PC-9 (cell line): ENCODE measurements at regions not wholly inside any gene's neighbourhood (a gene's known extent, or its start where the extent isn't known, plus 50 kb on each side); places are given as distances from the start of the nearest gene placed in this dataset.

ENCODE experiments used
- BruUV-seq: library from RNA; stranded (reverse); fragments of 400-500 nt; replicated peaks from 2 replicates; lab custom pipeline; 2021; lab: Mats Ljungman, UMichigan
- CTCF ChIA-PET: fragments of 300-600 bp; sonication (Branson Sonifier 250); formaldehyde crosslinking; loops from one replicate; lab custom pipeline; 2022; ENCODE audit warnings: antibody characterized with exemption; lab: Charles Lee
- POLR2A ChIA-PET: fragments of 300-600 bp; sonication (Branson Sonifier 250); formaldehyde crosslinking; loops from one replicate; lab custom pipeline; 2022; ENCODE audit warnings: antibody characterized with exemption; ENCODE audit not compliant: unreplicated experiment; lab: Charles Lee
- DNase-seq, 2 experiments: peaks; one replicate each; pipeline versions ENCODE4 v3.0.0 to v3.0.0-alpha.2; 2015 to 2022; ENCODE audit warnings: mixed read lengths in 1 of 2
- H2AFZ ChIP-seq: fragments of 200-600 bp; sonication (generic); 2 replicates; pipeline ENCODE4 v1.8.1; 2017; ENCODE audit warnings: antibody characterized with exemption
- H3F3A ChIP-seq: fragments of 200-600 bp; sonication (generic); 2 replicates; pipeline ENCODE4 v1.8.1; 2017; ENCODE audit warnings: antibody characterized with exemption, mild to moderate bottlenecking, low read depth; ENCODE audit not compliant: insufficient read depth
- H3K27ac ChIP-seq: fragments of 200-600 bp; sonication (generic); 2 replicates; pipeline ENCODE4 v1.6.1; 2016; ENCODE audit warnings: mixed run types
- H3K27me3 ChIP-seq: fragments of 200-600 bp; sonication (generic); 2 replicates; pipeline ENCODE4 v1.6.1; 2016; ENCODE audit warnings: low read depth, mixed run types; ENCODE audit not compliant: insufficient read depth
- H3K36me3 ChIP-seq: fragments of 200-600 bp; sonication (generic); 2 replicates; pipeline ENCODE4 v1.6.1; 2016; ENCODE audit warnings: low read depth, mixed run types
- H3K4me1 ChIP-seq: fragments of 200-600 bp; sonication (generic); replicated peaks from 2 replicates; pipeline ENCODE4 v1.6.1; 2016; ENCODE audit warnings: mixed run types; ENCODE audit not compliant: insufficient read depth
- H3K4me2 ChIP-seq: fragments of 200-600 bp; sonication (generic); 2 replicates; pipeline ENCODE4 v1.6.1; 2017; ENCODE audit warnings: mixed run types
- H3K4me3 ChIP-seq: fragments of 200-600 bp; sonication (generic); 2 replicates; pipeline ENCODE4 v1.6.1; 2016; ENCODE audit warnings: mixed run types
- H3K79me2 ChIP-seq: fragments of 200-600 bp; sonication (generic); 2 replicates; pipeline ENCODE4 v1.6.1; 2017; ENCODE audit warnings: low read depth, mixed run types
- H3K9me2 ChIP-seq: fragments of 200-600 bp; sonication (generic); 2 replicates; pipeline ENCODE4 v1.8.1; 2017; ENCODE audit warnings: mild to moderate bottlenecking; ENCODE audit not compliant: insufficient read depth
- H3K9me3 ChIP-seq: fragments of 200-600 bp; sonication (generic); 2 replicates; pipeline ENCODE4 v1.8.1; 2016; ENCODE audit warnings: low read depth; ENCODE audit not compliant: insufficient read depth
- H4K20me1 ChIP-seq: fragments of 200-600 bp; sonication (generic); 2 replicates; pipeline ENCODE4 v1.8.1; 2017; ENCODE audit not compliant: insufficient read depth
- CTCF ChIP-seq: fragments of 200-600 bp; sonication (generic); conservative IDR thresholded peaks from 2 replicates; pipeline ENCODE4 v1.6.1; 2017; ENCODE audit warnings: mixed run types, antibody characterized with exemption, mild to moderate bottlenecking, moderate library complexity
- EZH2 ChIP-seq: fragments of 200-600 bp; sonication (generic); IDR thresholded peaks from 2 replicates; pipeline ENCODE4 v1.8.0; 2017; ENCODE audit warnings: antibody characterized with exemption, low read depth
- intact Hi-C: fragments of 100-400 bp; cut with micrococcal nuclease; formaldehyde crosslinking; loops from one replicate; pipeline ENCODE4 v1.10.0; 2022; ENCODE audit not compliant: unreplicated experiment

- H2AFZ ChIP-seq, result no peak overlapping the region
- H3K9me2 ChIP-seq, result no peaks in the 10 kb centered on the region
- no peak overlapping the region for H3K27ac ChIP-seq
- H3K27me3 ChIP-seq, result 0 out of 2 replicates have a peak, but pooled peaks cover 4% of the 10 kb centered on the region
- intact Hi-C loops, result no loop called here
- no peaks in the 10 kb centered on the region for H4K20me1 ChIP-seq
- H3K36me3 ChIP-seq, result no peaks in the 10 kb centered on the region
- no peak for TF ChIP-seq CTCF
- no peak for TF ChIP-seq EZH2
- no peaks in the 10 kb centered on the region for H3K4me1 ChIP-seq
- H3F3A ChIP-seq, result peaks cover 5% of the 10 kb centered on the region; the same call in 1 of the 2 replicates
- H3K9me3 ChIP-seq, result no peaks in the 10 kb centered on the region
- CTCF ChIA-PET, result no interaction called here
- DNase-seq, result no peak
- BruUV-seq, result no TSS peak
- no peak overlapping the region for H3K4me2 ChIP-seq
- POLR2A ChIA-PET, result no interaction called here
- no peaks in the 10 kb centered on the region for H3K79me2 ChIP-seq
- H3K4me3 ChIP-seq, result no peak overlapping the region
Measured at GRCh38 chr1:29824025-29824424, 587.7 kb downstream of the PTPRU start.

- CTCF ChIA-PET, result no interaction called here
- Histone ChIP-seq H3K9me3 (no peaks in the 10 kb centered on the region), H3K27me3 (0 out of 2 replicates have a peak, but pooled peaks cover under 1% of the 10 kb centered on the region), H3K4me2 (no peak overlapping the region), H3K79me2 (no peaks in the 10 kb centered on the region), H4K20me1 (no peaks in the 10 kb centered on the region), H2AFZ (no peak overlapping the region), H3F3A (peaks cover 5% of the 10 kb centered on the region; the same call in 1 of the 2 replicates), H3K4me3 (no peak overlapping the region), H3K4me1 (no peaks in the 10 kb centered on the region), H3K36me3 (no peaks in the 10 kb centered on the region), H3K27ac (no peak overlapping the region), H3K9me2 (no peaks in the 10 kb centered on the region)
- TF ChIP-seq CTCF (no peak), EZH2 (no peak)
- intact Hi-C loops, result no loop called here
- no TSS peak for BruUV-seq
- DNase-seq, result no peak
- POLR2A ChIA-PET, result no interaction called here
Measured at GRCh38 chr1:29823561-29823960, 587.2 kb downstream of the PTPRU start.

GRCh38 chr1:29821605-29822004 lies 585.3 kb downstream of the PTPRU start:
- no peaks in the 10 kb centered on the region for H3K9me3 ChIP-seq
- no peaks in the 10 kb centered on the region for H3K79me2 ChIP-seq
- intact Hi-C loops, result no loop called here
- H3K4me3 ChIP-seq, result no peak overlapping the region
- H3K4me2 ChIP-seq, result no peak overlapping the region
- no peaks in the 10 kb centered on the region for H3K27me3 ChIP-seq
- no TSS peak for BruUV-seq
- H3F3A ChIP-seq, result peaks cover 5% of the 10 kb centered on the region; the same call in 1 of the 2 replicates
- H3K9me2 ChIP-seq, result no peaks in the 10 kb centered on the region
- H4K20me1 ChIP-seq, result no peaks in the 10 kb centered on the region
- H3K4me1 ChIP-seq, result no peaks in the 10 kb centered on the region
- H3K36me3 ChIP-seq, result no peaks in the 10 kb centered on the region
- TF ChIP-seq EZH2 (no peak), CTCF (no peak)
- CTCF ChIA-PET, result no interaction called here
- DNase-seq, result no peak
- H2AFZ ChIP-seq, result no peak overlapping the region
- POLR2A ChIA-PET, result no interaction called here
- H3K27ac ChIP-seq, result no peak overlapping the region
